ENCODE measurements at regions not wholly inside any gene's neighbourhood (a gene's known extent, or its start where the extent isn't known, plus 50 kb on each side); places are given as distances from the start of the nearest gene placed in this dataset.

GRCh38 chr2:101609433-101609832, 88.1 kb upstream of the MAP4K4 start:
- TF ChIP-seq CTCF (IDR thresholded peaks at IDR 0.05) (no peak), POLR2AphosphoS5 (IDR thresholded peaks at IDR 0.05; ENCODE audit: low read depth, low read length) (no peak), REST (IDR thresholded peaks at IDR 0.05; ENCODE audit: insufficient read depth in 1 of 2, low read depth in 2 of 2, low read length in 1 of 2) (no peak), SIN3A (IDR thresholded peaks at IDR 0.05; ENCODE audit: borderline replicate concordance, insufficient read depth, low read depth, low read length) (no peak), TCF7L2 (IDR thresholded peaks at IDR 0.05; ENCODE audit: low read depth, low read length) (no peak)
